GM12878 (cell line): ENCODE measurements at regions not wholly inside any gene's neighbourhood (a gene's known extent, or its start where the extent isn't known, plus 50 kb on each side); places are given as distances from the start of the nearest gene placed in this dataset.

Experiments
- BHLHE40 ChIP-seq, 2 experiments: fragments of 450-650 bp in 1 of 2; IDR thresholded peaks; 2 replicates each; pipeline ENCODE4 v1.6.1; 2011 to 2017; ENCODE audit warnings: low read depth in 2 of 2, borderline replicate concordance in 1 of 2, improper control_type of control experiment in 1 of 2, low read length in 1 of 2, mild to moderate bottlenecking in 1 of 2
- DPF2 ChIP-seq: fragments of 450-650 bp; IDR thresholded peaks from 2 replicates; pipeline ENCODE4 v1.6.1; 2017; ENCODE audit warnings: mild to moderate bottlenecking
- EGR1 ChIP-seq, 2 experiments: IDR thresholded peaks; 1 replicate in 1 of 2; 2 replicates in 1 of 2; pipeline ENCODE4 v1.6.1; 2011 to 2012; ENCODE audit warnings: low read depth in 2 of 2, low read length in 2 of 2, borderline replicate concordance in 1 of 2, mild to moderate bottlenecking in 1 of 2, moderate library complexity in 1 of 2
- ETV6 ChIP-seq, 2 experiments: fragments of 450-650 bp in 1 of 2; IDR thresholded peaks in 1 of 2; conservative IDR thresholded peaks in 1 of 2; 2 replicates each; pipeline ENCODE4 v1.6.1; 2014; ENCODE audit warnings: antibody characterized with exemption in 1 of 2, borderline replicate concordance in 1 of 2, low read depth in 1 of 2, mild to moderate bottlenecking in 1 of 2, moderate library complexity in 1 of 2
- GATAD2B ChIP-seq: fragments of 450-650 bp; conservative IDR thresholded peaks from 2 replicates; pipeline ENCODE4 v1.6.1; 2017; ENCODE audit warnings: low read depth, mild to moderate bottlenecking, moderate library complexity
- JUNB ChIP-seq: IDR thresholded peaks from 2 replicates; pipeline ENCODE4 v1.6.1; 2016; ENCODE audit warnings: antibody characterized with exemption, mild to moderate bottlenecking
- MXI1 ChIP-seq: fragments of 150-350 bp; IDR thresholded peaks from 2 replicates; pipeline ENCODE4 v1.6.1; 2011; ENCODE audit warnings: low read depth, mild to moderate bottlenecking, inconsistent platforms, low read length, improper control_type of control experiment
- MYB ChIP-seq: fragments of 150-350 bp; IDR thresholded peaks from 2 replicates; pipeline ENCODE4 v1.6.1; 2014; ENCODE audit warnings: mild to moderate bottlenecking, low read depth, low read length, borderline replicate concordance
- NBN ChIP-seq: fragments of 450-650 bp; IDR thresholded peaks from 2 replicates; pipeline ENCODE4 v1.6.1; 2016
- PAX5 ChIP-seq: IDR thresholded peaks from 2 replicates; pipeline ENCODE4 v1.6.1; 2011; ENCODE audit warnings: low read depth, low read length, borderline replicate concordance
- RUNX3 ChIP-seq: IDR thresholded peaks from 2 replicates; pipeline ENCODE4 v1.6.1; 2012; ENCODE audit warnings: low read length, inconsistent platforms
- SMAD1 ChIP-seq: fragments of 450-650 bp; IDR thresholded peaks from 2 replicates; pipeline ENCODE4 v1.6.1; 2018; ENCODE audit warnings: mild to moderate bottlenecking, low read depth; ENCODE audit not compliant: partially characterized antibody
- SPI1 ChIP-seq: IDR thresholded peaks from 2 replicates; pipeline ENCODE4 v1.6.1; 2011; ENCODE audit warnings: low read depth, mild to moderate bottlenecking, low read length, moderate library complexity, borderline replicate concordance; ENCODE audit not compliant: insufficient read depth
- SREBF2 ChIP-seq: IDR thresholded peaks from 2 replicates; pipeline ENCODE4 v1.6.1; 2012; ENCODE audit warnings: mild to moderate bottlenecking, low read length
- STAT3 ChIP-seq: IDR thresholded peaks from 2 replicates; pipeline ENCODE4 v1.6.1; 2011; ENCODE audit warnings: low read depth, low read length, improper control_type of control experiment
- TAF1 ChIP-seq: IDR thresholded peaks from 2 replicates; pipeline ENCODE4 v1.6.1; 2011; ENCODE audit warnings: mild to moderate bottlenecking, low read depth, low read length, borderline replicate concordance
- YY1 ChIP-seq: IDR thresholded peaks from 2 replicates; pipeline ENCODE4 v1.6.1; 2011; ENCODE audit warnings: low read depth, mild to moderate bottlenecking, low read length
- ZNF384 ChIP-seq: IDR thresholded peaks from 2 replicates; pipeline ENCODE4 v1.6.1; 2012; ENCODE audit warnings: low read depth, mild to moderate bottlenecking, low read length, improper control_type of control experiment, borderline replicate concordance
- TF ChIP-seq, protein P1 (sequence below): IDR thresholded peaks from 2 replicates; pipeline ENCODE4 v1.6.1; 2011; ENCODE audit warnings: low read depth, mild to moderate bottlenecking, low read length, moderate library complexity, borderline replicate concordance; ENCODE audit errors: extremely low read depth
- TF ChIP-seq, protein P2 (sequence below): fragments of 450-650 bp; IDR thresholded peaks from 2 replicates; pipeline ENCODE4 v1.6.1; 2016; ENCODE audit warnings: mild to moderate bottlenecking
- TF ChIP-seq, protein P3 (sequence below): fragments of 450-650 bp; formaldehyde crosslinking; IDR thresholded peaks from 2 replicates; pipeline ENCODE4 v1.5.0; 2022; ENCODE audit warnings: mild to moderate bottlenecking, missing genetic modification characterization
- TF ChIP-seq, protein P4 (sequence below): IDR thresholded peaks from 2 replicates; pipeline ENCODE4 v1.6.1; 2011; ENCODE audit warnings: borderline replicate concordance, low read depth, mild to moderate bottlenecking, moderate library complexity, low read length; ENCODE audit not compliant: insufficient read depth, poor library complexity, severe bottlenecking

DNA sequence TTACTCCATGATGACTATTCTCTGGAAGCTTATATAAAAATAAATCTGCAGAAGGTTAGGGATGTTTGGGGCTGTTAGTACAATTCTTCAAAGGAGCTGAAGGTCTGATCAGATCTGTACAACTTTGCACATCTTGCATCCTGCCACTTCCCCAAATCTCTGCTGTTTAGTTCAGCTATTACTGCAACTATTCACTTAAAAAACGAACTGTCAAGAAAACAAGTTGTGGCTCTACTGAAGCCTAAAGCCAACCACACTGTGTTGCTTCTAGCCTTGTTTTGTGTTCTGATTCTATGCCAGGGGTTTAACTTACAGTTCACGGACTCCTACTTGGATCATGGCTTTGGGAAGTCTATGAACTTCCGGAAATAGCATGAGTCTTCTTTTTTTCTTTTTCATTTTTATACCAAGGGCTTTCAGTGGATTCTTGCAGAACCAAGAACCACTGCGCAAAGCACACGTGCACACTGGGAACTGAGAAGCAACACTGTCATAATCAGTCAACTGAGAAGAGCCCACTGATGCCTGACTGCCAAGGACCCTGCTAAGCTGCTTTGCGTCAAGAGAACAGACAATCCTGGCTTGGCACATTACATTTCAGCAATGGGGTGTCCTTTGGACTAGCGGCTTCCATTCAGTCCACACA lies 66.3 kb upstream of the EEA1 start (continued):
- no peak for TF ChIP-seq SREBF2
- peak; percentile 20; the same call in 1 of the 2 replicates for TF ChIP-seq TAF1
- TF ChIP-seq SPI1: peak; percentile 94
- TF ChIP-seq, protein P1, sequence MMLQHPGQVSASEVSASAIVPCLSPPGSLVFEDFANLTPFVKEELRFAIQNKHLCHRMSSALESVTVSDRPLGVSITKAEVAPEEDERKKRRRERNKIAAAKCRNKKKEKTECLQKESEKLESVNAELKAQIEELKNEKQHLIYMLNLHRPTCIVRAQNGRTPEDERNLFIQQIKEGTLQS: no peak
- TF ChIP-seq, protein P2, sequence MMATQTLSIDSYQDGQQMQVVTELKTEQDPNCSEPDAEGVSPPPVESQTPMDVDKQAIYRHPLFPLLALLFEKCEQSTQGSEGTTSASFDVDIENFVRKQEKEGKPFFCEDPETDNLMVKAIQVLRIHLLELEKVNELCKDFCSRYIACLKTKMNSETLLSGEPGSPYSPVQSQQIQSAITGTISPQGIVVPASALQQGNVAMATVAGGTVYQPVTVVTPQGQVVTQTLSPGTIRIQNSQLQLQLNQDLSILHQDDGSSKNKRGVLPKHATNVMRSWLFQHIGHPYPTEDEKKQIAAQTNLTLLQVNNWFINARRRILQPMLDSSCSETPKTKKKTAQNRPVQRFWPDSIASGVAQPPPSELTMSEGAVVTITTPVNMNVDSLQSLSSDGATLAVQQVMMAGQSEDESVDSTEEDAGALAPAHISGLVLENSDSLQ: no peak
- TF ChIP-seq DPF2: peak; percentile 40; the same call in 1 of the 2 replicates
- TF ChIP-seq MXI1: no peak
- peak; percentile 52 for TF ChIP-seq JUNB
- TF ChIP-seq ETV6 (conservative IDR thresholded peaks at IDR 0.05 in 1 of 2, IDR thresholded peaks at IDR 0.05 in 1 of 2; ENCODE audit: borderline replicate concordance in 1 of 2, low read depth in 1 of 2): 0 out of 4 replicates have a peak, but pooled peaks of 1 of the 2 experiments have one; percentile 16
- 0 out of 2 replicates have a peak, but pooled peaks have one; percentile 17 for TF ChIP-seq GATAD2B
- TF ChIP-seq BHLHE40 (IDR thresholded peaks at IDR 0.05; ENCODE audit: borderline replicate concordance in 1 of 2, low read depth in 2 of 2, low read length in 1 of 2): peak; percentile 91 to 94
- TF ChIP-seq NBN: no peak
- no peak for TF ChIP-seq MYB
- TF ChIP-seq PAX5: peak; percentile 92
- no peak for TF ChIP-seq EGR1 (IDR thresholded peaks at IDR 0.05; ENCODE audit: borderline replicate concordance in 1 of 2, low read depth in 2 of 2, low read length in 2 of 2)
- no peak for TF ChIP-seq YY1
- no peak for TF ChIP-seq ZNF384
- TF ChIP-seq SMAD1: no peak
- TF ChIP-seq RUNX3: peak; percentile 70
- TF ChIP-seq STAT3: no peak
- TF ChIP-seq, protein P3, sequence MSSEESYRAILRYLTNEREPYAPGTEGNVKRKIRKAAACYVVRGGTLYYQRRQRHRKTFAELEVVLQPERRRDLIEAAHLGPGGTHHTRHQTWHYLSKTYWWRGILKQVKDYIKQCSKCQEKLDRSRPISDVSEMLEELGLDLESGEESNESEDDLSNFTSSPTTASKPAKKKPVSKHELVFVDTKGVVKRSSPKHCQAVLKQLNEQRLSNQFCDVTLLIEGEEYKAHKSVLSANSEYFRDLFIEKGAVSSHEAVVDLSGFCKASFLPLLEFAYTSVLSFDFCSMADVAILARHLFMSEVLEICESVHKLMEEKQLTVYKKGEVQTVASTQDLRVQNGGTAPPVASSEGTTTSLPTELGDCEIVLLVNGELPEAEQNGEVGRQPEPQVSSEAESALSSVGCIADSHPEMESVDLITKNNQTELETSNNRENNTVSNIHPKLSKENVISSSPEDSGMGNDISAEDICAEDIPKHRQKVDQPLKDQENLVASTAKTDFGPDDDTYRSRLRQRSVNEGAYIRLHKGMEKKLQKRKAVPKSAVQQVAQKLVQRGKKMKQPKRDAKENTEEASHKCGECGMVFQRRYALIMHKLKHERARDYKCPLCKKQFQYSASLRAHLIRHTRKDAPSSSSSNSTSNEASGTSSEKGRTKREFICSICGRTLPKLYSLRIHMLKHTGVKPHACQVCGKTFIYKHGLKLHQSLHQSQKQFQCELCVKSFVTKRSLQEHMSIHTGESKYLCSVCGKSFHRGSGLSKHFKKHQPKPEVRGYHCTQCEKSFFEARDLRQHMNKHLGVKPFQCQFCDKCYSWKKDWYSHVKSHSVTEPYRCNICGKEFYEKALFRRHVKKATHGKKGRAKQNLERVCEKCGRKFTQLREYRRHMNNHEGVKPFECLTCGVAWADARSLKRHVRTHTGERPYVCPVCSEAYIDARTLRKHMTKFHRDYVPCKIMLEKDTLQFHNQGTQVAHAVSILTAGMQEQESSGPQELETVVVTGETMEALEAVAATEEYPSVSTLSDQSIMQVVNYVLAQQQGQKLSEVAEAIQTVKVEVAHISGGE: no peak
- TF ChIP-seq, protein P4, sequence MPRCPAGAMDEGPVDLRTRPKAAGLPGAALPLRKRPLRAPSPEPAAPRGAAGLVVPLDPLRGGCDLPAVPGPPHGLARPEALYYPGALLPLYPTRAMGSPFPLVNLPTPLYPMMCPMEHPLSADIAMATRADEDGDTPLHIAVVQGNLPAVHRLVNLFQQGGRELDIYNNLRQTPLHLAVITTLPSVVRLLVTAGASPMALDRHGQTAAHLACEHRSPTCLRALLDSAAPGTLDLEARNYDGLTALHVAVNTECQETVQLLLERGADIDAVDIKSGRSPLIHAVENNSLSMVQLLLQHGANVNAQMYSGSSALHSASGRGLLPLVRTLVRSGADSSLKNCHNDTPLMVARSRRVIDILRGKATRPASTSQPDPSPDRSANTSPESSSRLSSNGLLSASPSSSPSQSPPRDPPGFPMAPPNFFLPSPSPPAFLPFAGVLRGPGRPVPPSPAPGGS: no peak
